ENCODE measurements at regions not wholly inside any gene's neighbourhood (a gene's known extent, or its start where the extent isn't known, plus 50 kb on each side); places are given as distances from the start of the nearest gene placed in this dataset.

DNA sequence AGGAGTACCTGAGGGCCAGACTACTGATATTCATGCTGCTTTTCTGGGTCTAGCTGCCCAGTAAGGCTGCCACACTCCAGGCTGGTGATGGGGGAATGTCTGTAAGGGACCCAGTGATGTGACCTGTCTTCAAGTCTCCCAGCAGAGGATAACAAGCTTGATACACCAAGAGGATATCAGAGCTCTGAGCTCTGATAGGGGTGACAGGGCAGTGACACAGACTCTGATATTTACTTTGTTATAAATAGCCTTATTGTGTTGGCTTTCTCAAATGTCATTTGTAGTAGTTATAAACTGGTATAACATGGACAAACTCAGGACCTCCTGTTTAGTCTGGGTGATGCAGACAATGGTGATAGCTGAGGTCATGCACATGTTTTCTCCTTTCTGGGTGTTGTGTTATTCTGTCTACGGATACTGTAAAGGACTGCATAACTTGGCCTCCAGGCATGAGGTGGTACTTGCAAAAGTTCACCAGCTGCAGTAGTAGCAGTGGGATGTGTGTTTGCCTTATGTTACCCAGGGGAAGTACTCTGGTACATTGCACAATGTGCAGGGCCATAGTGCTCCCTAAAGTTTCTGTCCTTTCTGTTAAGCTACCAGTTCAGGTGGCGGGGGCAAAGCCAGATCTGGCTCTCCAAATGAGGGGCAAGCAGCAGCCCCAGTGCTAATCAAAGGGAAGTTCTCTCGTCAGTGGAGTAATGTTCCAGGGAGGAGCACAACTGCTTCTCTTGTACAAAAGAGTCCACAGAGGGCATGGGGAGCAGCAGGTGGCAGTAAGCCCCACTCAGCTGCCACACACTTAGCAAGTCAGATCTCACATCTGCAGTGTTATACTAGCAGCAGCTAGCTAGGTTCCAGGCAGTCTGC, 812.2 kb downstream of the JRKL start:
- no peak for FAIRE-seq

DNA sequence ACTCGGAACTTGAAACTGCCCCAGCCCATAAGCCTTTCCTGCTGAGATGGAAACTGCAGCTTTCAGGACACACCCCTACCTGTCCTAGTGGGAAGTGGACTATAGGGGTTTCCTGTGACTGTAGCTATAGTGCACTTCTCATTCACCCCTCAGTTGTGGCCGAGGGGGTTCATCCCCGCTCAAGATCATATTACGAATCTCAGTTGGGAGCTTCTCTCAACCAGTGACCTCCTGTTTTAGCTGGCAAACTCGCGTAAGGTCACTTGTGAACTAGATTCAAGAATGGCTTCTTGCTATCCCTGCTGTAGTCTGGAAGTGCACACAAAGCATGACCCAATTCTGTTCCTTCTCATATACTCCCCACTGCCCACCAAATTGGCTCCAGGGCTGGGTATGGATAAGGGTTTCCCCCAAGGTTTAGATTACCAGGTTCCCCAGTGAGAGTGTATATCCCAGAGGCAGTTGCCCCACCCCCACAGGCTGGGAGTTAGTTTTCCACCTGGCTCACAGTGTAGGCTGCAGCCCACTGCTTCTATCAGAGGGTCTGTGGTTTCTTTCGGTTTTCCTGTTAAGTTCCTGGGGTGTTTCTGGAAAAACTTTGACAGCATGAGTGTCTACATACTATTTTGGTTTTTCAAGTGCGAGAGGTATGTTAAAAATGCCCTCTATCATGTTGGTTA, 812.9 kb downstream of the JRKL start:
- no peak for FAIRE-seq

DNA sequence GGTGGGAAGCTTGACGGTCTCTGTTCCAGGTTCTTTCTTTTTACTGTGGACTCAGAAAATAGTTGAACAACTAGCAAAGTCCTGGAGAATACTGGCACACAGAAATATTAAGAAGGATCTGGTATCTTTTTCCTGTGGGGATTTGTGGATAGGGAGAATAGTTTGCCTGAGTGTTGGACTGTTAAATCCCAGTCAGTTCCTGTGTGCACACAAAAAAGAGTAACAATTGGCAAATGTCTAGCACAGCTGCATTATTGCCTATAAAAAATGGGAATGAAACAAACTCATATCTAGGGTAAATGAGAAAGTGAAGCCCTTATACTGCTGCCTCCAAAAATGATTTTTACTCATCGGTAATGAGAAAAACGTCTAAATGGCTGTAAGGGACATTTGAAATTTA, 828.2 kb downstream of the JRKL start:
- FAIRE-seq: no peak

DNA sequence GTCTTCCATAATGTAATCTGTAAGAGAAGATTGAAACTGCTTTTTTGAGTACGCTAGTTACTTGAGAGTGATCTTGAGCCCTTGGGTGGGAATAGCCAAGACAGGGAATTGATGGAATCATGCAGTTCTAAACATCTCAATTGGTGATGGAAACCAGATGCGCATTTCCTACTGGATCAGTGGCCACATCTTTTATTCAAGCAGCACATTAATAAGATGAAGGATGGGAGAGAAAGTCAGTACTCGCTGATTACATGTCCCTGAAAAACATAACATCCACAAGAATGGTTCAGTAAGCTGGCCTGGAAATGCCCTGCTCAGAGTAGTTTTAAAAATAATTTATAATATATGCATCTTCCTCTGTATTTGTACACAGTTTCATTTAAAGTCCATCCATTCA, 833.8 kb downstream of the JRKL start:
- no peak for FAIRE-seq

DNA sequence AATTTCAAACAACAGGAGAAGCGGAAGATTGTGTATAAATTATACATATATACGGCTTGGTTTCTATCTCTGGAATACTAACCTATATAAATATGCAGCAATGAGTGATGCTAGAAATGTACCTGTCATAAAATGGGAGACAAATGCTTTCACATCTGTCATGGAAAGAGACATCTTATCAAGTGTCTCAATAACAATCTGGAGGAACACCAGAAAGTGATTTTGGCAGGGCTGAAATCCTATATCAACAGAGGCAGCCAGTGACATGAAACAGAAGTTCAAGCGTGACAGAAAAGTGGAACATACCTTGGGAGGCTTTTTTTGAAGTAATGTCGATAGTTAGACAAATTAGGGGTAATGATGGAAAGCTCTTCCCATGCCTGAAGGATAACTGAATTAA, 834.6 kb downstream of the JRKL start:
- FAIRE-seq: no peak

DNA sequence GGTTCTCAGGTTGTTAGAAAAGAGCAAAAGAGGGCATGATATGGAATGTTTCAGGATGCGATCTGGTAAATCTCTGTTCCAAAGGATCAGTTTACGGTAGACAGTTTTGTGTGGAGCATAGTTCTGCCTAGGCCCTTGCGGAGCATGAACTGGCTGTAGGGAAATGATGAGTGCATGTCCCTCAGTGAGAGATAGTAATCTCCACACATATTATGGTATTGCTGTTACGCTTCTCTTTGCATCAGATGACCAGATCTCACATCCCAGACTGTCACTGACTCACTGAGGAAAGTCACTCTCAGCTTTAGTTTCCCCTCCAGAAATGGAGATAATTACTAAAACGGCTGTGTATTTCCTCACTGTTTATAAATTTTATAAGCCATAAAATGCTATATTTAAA, 836.0 kb downstream of the JRKL start:
- no peak for FAIRE-seq

DNA sequence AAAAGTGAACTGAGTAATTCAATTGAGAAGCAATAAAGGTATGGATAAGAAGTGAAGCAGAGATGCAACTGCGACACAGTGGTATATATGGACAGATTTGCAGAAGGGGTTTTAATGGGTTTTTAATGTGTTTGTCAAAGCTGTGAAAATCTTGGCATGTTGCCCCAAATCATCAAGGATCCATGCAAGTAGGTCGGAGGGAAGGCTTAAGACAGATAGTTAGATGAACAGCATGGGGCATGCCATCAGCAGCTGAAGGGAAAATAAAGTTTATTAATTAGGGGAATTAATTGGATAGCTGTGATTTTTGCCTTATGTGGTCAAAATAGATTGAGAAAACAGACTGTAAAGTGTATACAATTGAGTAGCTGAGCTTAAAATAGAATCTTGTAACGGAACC, 840.1 kb downstream of the JRKL start:
- FAIRE-seq: no peak

DNA sequence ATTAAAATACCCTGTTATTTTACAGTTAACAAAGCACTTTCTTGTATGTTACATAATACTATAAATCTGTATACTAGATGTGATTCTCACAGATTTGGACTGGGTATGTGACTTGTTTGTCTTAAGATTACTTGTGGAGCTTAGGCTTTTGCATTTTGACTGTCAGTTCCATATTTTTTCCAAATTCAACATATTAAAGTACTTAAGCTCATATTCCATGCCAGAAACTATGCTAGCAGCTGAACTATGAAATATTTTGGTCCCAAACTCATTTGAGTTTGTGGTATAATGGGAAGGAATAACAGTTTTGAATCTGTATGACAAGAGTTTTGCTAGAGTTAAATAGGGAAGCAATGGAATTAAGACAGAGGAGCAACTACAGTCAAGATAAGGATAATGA, 841.4 kb downstream of the JRKL start:
- no peak for FAIRE-seq

DNA sequence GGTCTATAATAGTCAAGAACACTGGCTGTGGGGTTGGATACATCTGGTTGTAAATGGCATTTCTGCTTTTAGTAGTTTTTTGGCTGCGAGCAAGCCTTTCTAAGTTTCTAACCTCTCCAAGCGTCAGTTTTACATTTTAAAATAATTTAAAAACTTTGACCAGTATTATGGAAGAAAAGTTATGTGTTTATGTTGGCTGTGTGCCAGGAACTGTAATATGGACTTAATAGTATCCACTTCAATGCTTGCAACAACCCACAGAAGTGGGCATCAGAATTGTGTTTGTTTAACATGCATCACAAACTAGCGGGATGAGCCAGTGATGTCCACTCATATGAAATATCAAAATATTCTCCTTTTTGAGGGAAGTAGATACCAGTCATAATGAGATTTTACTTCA, 844.2 kb downstream of the JRKL start:
- no peak for FAIRE-seq

DNA sequence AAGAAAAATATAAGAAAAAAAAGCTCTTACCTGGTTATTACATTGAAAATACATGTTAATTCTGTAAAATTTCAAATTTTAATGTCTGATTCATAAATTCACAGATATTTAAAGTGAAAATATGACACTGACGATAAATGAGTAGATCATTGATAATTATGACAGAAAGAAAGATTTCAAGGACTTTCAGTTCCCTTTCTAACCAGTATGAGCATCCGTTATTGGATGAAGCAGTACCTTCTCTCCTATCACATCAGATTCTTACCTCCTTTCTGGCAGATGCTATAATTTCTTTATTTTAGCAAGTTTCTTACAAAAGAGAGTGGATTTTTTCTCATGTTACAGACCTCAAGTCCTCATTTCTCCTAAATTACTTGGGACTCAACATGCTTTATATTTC, 847.3 kb downstream of the JRKL start:
- no peak for FAIRE-seq

DNA sequence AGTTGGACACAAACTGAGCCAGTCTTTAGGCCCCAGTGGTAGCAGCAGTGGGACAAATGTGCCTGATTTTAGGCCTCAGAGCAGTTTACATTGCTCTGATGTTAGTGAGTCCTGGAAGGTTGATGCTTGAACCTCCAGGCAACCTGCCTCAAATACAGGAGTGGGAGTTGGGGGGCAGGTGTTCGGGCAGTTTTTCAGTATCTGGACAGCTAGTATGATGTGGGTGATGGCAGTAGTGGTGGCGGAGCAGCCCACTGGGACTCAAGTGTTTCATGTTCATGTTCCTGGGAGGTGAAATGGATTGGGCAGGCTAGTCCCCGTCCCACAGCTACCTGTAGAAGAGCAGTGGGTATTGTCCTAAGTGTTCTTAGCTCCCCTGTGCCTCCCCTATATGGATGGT, 857.8 kb downstream of the JRKL start:
- no peak for FAIRE-seq

DNA sequence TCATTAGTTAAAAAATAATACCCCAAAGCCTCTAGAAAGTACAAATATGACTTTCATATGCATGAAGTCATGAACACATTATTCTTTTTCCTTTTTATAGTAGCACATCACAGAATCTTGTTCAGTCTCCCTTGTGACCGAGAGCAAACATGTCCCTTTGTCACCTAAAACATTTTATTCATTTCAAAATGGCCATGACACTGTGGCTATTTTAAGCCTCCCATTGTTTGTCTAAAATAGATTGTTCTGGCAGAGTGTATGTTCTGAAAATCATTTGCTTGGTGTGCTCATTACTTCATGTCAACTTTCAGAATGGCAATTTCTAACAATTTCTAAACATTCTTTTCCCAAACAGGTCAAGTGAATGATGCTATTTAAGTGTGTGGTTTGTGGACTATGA, 865.0 kb downstream of the JRKL start:
- no peak for FAIRE-seq

DNA sequence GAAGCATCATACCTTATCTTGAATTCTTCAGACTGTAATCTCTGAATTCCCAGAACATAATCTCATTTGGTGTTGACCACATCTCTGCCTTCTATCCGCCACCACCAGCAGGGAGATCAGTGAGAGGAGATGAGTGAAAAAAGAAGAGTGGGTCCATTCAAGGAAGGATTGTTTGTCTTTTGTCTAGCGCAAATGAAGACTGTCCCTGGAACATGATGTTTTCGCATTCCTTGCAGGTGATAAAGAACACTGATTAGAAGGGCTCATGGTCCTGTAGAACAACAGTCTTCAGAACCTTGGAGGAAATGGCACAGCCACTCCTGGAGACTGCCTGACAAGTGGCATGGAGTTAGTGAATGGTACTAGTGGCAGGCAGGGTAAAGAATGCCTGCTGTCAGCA, 869.6 kb downstream of the JRKL start:
- FAIRE-seq: no peak

DNA sequence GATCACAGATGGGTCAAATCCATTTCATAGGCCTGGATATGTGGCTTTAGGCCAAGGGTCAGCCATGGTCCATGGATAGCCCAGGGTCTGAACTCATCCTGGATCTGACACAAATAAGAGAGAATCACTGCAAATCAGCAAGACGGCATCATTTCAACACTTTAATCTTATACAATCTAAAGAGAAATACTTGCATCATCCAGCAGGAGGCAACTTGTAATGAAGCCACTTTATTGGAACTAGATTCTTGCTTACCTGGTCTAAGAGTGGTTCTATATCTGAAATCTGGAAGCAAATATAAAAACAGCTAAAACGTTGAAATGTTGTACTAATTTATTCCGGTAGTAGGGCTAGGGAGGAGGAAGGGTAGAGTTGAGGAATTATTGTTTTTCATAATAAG, 870.1 kb downstream of the JRKL start:
- FAIRE-seq: no peak

DNA sequence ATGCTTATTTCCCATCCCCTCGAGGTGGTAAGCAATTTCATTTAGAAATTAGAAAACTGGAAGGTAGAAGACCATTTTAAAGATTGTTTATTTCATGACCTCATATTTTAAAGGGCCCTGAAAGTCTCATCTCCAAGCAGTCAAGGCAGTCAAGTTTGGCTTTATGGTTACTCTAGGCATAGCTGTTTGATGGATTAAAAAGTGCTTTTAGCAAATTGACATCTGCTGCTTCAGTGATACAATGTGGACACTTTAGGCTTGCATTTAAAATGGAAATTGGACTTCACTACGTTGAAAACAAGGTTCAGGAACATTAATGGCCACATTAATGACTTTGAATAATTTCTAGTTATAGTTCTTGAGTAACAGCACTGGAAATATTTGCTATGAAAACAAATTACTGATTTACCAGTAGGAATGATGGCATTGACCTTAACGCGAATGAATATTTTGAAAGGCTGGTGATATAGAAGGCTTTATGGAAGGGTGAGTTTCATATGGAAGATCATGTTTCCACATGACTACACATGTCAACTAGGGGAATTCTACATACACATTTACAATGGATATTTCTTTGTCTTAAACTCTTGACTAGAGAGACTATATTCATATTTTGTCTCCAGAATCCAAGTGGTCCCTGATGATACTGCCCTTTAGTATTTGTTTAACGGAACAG, 873.5 kb downstream of the JRKL start:
- FAIRE-seq: no peak

DNA sequence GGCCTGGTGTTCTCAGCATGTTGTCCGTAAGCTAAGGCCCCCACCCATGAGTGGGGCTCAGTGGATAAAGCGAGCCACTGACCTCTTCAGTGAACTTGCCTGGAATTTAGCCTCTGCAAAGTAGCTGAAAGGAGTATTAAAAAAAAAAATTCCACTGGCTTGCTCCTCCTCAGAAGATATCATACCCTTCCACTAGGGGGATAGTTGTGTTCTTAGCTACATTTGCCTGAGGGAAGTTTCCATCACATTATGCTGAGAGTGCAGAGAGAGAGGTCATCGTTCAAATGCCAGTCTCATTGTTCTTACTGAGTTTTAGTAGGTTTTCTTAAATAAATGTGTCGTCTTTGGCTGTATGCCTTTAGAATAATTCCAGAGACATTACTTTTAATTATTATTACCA, 879.7 kb downstream of the JRKL start:
- no peak for FAIRE-seq

DNA sequence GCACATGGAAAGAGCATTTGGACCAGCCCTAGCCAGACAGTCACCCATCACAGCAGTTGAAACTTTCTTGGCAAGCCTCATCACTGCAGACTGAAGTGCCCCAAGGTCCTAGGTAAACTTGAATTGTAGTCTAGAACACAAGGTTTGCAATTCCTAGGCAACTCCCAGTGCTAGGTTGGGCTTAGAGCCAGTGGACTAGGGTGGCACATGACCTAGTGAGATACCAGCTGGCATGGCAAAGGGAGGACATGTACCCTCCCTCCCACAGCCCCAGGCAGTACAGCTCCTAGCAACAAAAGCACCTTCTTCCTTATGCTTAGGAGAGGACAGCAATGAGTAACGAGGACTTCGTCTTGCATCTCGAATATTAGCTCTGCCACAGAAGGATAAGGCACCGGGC, 889.5 kb downstream of the JRKL start:
- FAIRE-seq: no peak

DNA sequence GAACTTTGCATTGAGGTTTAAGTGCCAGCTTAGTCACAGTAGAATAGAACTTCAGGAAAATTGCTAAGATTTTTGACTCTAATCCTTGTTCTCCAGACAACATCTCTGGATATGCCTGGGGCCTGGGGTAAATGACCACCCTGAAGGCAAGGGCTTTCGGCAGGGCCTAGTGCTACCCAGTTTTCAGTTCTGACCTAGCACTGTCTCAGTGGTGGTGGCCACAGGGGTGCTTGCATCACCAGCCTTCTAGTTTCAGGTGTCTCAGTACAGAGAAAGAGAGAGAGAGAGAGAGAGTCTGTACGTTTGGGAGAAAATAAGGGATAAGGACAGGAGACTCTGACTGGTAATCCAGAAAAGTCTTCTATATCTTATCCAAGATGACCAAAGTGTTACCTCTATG, 890.5 kb downstream of the JRKL start:
- no peak for FAIRE-seq

DNA sequence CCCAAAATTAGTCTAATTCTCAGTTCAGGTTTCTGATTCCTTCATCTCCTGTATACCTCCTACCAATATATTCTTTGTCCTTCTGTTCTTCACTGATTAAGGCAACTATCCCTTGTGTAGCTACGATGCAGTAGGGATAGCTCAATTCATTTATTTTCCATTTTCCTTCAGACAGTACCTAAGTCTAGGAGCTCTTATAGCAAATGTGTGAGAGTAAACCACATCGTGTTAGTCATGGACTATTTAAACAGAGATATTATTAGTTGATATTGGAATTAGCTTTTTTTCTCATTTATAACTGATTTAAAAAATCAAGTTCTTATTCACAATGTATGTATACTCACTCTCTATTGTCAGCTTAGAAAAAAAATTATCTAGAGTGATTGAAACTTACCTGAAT, 900.0 kb downstream of the JRKL start:
- FAIRE-seq: no peak

DNA sequence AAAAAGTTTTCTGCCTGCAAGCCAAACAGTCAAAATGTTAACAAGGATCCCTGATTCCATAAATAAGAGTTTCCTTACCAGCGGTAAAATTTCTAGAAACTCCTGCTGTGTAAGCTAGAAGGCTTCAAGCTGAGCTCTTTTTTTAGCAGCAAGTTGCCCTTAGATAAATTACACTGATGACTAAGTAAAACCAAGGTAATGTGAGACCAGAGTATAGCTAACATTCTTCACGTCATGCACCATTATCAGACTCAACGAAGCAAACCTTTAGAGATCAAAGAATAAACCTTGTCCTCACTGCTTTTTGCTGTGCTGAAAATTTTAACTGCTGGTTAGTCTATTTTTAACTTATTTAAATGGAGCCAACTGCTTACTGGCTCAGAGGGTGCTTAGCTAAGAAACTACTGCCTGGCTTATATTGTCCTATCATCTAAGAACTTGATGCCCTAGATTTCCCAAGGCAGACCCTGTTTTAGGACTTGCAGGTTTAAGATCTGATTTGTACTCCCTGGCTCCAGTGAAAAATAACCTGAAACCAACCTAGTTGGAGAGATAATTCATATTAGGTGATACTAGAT, 900.7 kb downstream of the JRKL start:
- FAIRE-seq: no peak

DNA sequence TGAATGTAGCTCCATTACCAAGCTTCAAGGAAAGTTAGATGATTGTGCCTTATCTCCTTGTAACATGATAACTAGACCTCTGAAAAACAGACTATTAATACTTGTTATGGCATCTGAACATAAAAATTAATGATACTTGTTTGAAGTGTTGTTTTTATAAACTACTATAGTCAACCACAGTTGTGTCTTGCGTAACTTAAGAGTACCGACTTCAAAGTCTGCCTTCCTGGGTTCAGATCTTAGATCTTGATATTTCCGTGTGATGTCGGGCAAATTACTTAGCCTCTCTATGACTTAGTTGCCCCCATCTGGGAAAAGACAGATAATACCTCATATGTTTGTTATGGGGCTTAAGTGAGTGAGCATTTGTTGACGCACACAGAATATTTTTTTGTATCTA, 906.5 kb downstream of the JRKL start:
- no peak for FAIRE-seq

DNA sequence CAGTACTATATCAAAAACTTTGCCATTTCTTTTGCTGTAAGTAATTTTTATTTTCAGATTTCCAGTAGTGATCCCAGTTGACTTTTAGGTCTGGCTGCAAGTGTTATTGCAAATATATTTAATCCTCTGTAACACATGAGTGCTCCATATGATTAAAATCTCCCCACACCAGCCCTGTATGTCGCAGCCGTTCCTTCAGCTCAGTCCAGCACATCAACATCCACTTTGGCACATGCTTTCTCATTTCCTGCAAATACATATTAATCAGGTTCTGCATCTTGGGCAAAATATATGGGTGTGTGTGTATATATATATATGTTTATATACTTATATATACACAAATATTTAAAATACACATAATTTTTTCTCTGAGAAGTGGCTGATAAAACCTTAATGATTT, 919.5 kb downstream of the JRKL start:
- no peak for FAIRE-seq

DNA sequence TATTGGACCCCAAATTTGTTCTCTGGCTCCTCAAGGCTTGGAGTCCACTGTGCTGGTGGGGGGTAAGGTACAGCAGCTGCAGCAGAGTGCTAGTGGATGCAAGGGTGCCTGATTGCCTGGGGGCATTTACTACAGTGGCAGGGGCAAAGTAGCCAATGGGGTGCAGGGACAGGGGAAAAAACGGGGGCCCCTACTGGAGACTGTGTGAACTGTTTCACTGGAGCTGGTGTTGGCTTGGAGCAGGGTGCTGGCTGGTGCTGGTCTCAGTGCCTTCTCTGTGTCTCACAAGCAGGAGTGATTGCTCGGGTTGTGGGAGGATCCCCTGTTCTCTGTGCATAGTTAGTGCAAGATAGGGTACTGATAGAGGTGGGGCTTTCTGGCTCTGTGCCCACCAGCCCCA, 935.9 kb downstream of the JRKL start:
- no peak for FAIRE-seq

DNA sequence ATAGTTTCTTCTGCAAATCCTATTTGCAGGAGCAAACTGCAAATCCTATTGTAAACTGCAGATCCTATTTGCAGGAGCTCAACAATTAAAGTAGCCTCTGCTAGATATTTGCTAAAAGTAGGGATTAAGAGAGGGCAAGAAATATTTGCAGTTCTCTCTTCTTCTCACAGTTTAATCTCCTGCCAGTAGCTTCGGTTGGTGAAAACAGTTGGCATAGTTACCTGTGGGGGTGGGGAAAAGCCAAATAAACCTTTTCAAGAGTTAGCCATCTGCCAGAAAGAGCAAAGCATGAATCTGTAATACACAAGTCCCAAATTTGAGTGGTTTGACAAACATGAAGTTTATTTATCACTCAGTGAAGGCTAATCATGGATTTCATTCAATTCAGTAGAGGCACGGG, 942.5 kb downstream of the JRKL start:
- no peak for FAIRE-seq
